H9 (cell line): ENCODE measurements at regions not wholly inside any gene's neighbourhood (a gene's known extent, or its start where the extent isn't known, plus 50 kb on each side); places are given as distances from the start of the nearest gene placed in this dataset.
A peak's percentile ranks its signal among the peaks of the same experiment; 100 is the strongest.

ENCODE experiments used
- DNase-seq: peaks from one replicate; pipeline ENCODE4 v3.0.0-alpha.2; 2017
- H2AFZ ChIP-seq: one replicate; pipeline ENCODE4 v1.6.1; 2013; ENCODE audit warnings: mild to moderate bottlenecking, low read length, control low read depth, moderate library complexity
- H2AK5ac ChIP-seq: 2 replicates; pipeline ENCODE4 v1.6.1; 2013; ENCODE audit warnings: low read length, control low read depth, mixed read lengths; ENCODE audit not compliant: insufficient read length
- H2BK120ac ChIP-seq: one replicate; pipeline ENCODE4 v1.6.1; 2013; ENCODE audit warnings: low read depth, mild to moderate bottlenecking, low read length, control low read depth, inconsistent platforms; ENCODE audit not compliant: poor library complexity, severe bottlenecking
- H2BK12ac ChIP-seq: 2 replicates; pipeline ENCODE4 v1.6.1; 2013; ENCODE audit warnings: low read length, control low read depth, mixed read lengths, low read depth; ENCODE audit not compliant: insufficient read length
- H2BK15ac ChIP-seq: 2 replicates; pipeline ENCODE4 v1.6.1; 2013; ENCODE audit warnings: low read depth, low read length, control low read depth
- H2BK20ac ChIP-seq: one replicate; pipeline ENCODE4 v1.6.1; 2013; ENCODE audit warnings: low read depth, mild to moderate bottlenecking, low read length, control low read depth, inconsistent platforms; ENCODE audit not compliant: poor library complexity, severe bottlenecking
- H2BK5ac ChIP-seq: 2 replicates; pipeline ENCODE4 v1.6.1; 2013; ENCODE audit warnings: low read length, control low read depth, mixed read lengths; ENCODE audit not compliant: insufficient read length
- H3K14ac ChIP-seq: 2 replicates; pipeline ENCODE4 v1.6.1; 2013; ENCODE audit warnings: low read length, control low read depth; ENCODE audit not compliant: insufficient read depth
- H3K18ac ChIP-seq: 2 replicates; pipeline ENCODE4 v1.6.1; 2013; ENCODE audit warnings: low read depth, mild to moderate bottlenecking, mixed read lengths, low read length, control low read depth; ENCODE audit not compliant: insufficient read length
- H3K23ac ChIP-seq: 2 replicates; pipeline ENCODE4 v1.6.1; 2013; ENCODE audit warnings: low read length, control low read depth, mixed read lengths, low read depth; ENCODE audit not compliant: insufficient read length
- H3K23me2 ChIP-seq: 2 replicates; pipeline ENCODE4 v1.6.1; 2013; ENCODE audit warnings: low read depth, mild to moderate bottlenecking, mixed read lengths, low read length, control low read depth; ENCODE audit not compliant: insufficient read length, poor library complexity, severe bottlenecking
- H3K27ac ChIP-seq: 2 replicates; pipeline ENCODE4 v1.5.1; 2013; ENCODE audit warnings: low read length, control low read depth, mixed read lengths, low read depth; ENCODE audit not compliant: insufficient read length
- H3K27me3 ChIP-seq: 2 replicates; pipeline ENCODE4 v1.6.1; 2013; ENCODE audit warnings: low read length, control low read depth, inconsistent platforms; ENCODE audit not compliant: insufficient read depth
- H3K4ac ChIP-seq: 2 replicates; pipeline ENCODE4 v1.6.1; 2013; ENCODE audit warnings: low read depth, mild to moderate bottlenecking, control low read depth, inconsistent platforms, low read length, moderate library complexity
- H3K4me1 ChIP-seq: 2 replicates; pipeline ENCODE4 v1.6.1; 2013; ENCODE audit warnings: low read length, control low read depth, inconsistent platforms; ENCODE audit not compliant: insufficient read depth
- H3K4me2 ChIP-seq: 2 replicates; pipeline ENCODE4 v1.6.1; 2013; ENCODE audit warnings: low read length, control low read depth, mixed read lengths; ENCODE audit not compliant: insufficient read length, insufficient read depth
- H3K56ac ChIP-seq: 2 replicates; pipeline ENCODE4 v1.6.1; 2013; ENCODE audit warnings: low read depth, mild to moderate bottlenecking, mixed read lengths, low read length, control low read depth; ENCODE audit not compliant: insufficient read length
- H3K79me1 ChIP-seq: 2 replicates; pipeline ENCODE4 v1.6.1; 2013; ENCODE audit warnings: low read depth, mild to moderate bottlenecking, moderate library complexity, low read length, control low read depth, inconsistent platforms; ENCODE audit not compliant: insufficient read depth, poor library complexity, severe bottlenecking
- H3K79me2 ChIP-seq: 2 replicates; pipeline ENCODE4 v1.6.1; 2013; ENCODE audit warnings: low read length, control low read depth, inconsistent platforms; ENCODE audit not compliant: insufficient read depth
- H3K9ac ChIP-seq: 2 replicates; pipeline ENCODE4 v1.6.1; 2013; ENCODE audit warnings: low read length, control low read depth, mixed read lengths; ENCODE audit not compliant: insufficient read length; ENCODE audit errors: extremely low read depth
- H3K9me3 ChIP-seq: one replicate; pipeline ENCODE4 v1.6.1; 2013; ENCODE audit warnings: low read depth, low read length, inconsistent platforms; ENCODE audit not compliant: control insufficient read depth
- H3T11ph ChIP-seq: one replicate; pipeline ENCODE4 v1.6.1; 2013; ENCODE audit warnings: mild to moderate bottlenecking, low read length, control low read depth, inconsistent platforms
- H4K20me1 ChIP-seq: one replicate; pipeline ENCODE4 v1.6.1; 2013; ENCODE audit not compliant: control insufficient read depth, insufficient read length, insufficient read depth
- H4K5ac ChIP-seq: 2 replicates; pipeline ENCODE4 v1.6.1; 2013; ENCODE audit warnings: low read depth, mild to moderate bottlenecking, mixed read lengths, low read length, control low read depth; ENCODE audit not compliant: insufficient read length
- H4K8ac ChIP-seq: replicated peaks from 2 replicates; pipeline ENCODE4 v1.6.1; 2013; ENCODE audit warnings: low read length, control low read depth, mixed read lengths, low read depth; ENCODE audit not compliant: insufficient read length
- H4K91ac ChIP-seq: 2 replicates; pipeline ENCODE4 v1.6.1; 2013; ENCODE audit warnings: low read depth, mild to moderate bottlenecking, moderate library complexity, mixed read lengths, low read length, control low read depth; ENCODE audit not compliant: insufficient read length
- H3K27ac Mint-ChIP-seq, 3 experiments: 2 replicates in 2 of 3; 3 replicates in 1 of 3; pipeline ENCODE4 v1.8.0; 2020 to 2021; ENCODE audit warnings: mixed read lengths in 3 of 3, mild to moderate bottlenecking in 1 of 3, moderate library complexity in 1 of 3
- H3K27me3 Mint-ChIP-seq: 2 replicates; pipeline ENCODE4 v1.8.0; 2021; ENCODE audit warnings: low read depth, mild to moderate bottlenecking, moderate library complexity, mixed read lengths
- H3K36me3 Mint-ChIP-seq, 3 experiments: 2 replicates in 2 of 3; 3 replicates in 1 of 3; pipeline ENCODE4 v1.8.0; 2020 to 2021; ENCODE audit warnings: low read depth in 3 of 3, mixed read lengths in 3 of 3; ENCODE audit not compliant: insufficient read depth in 1 of 3
- H3K4me1 Mint-ChIP-seq, 2 experiments: 2 replicates each; pipeline ENCODE4 v1.8.0; 2020; ENCODE audit warnings: mixed read lengths in 2 of 2
- H3K4me3 Mint-ChIP-seq, 2 experiments: 2 replicates in 1 of 2; 3 replicates in 1 of 2; pipeline ENCODE4 v1.8.0; 2020 to 2021; ENCODE audit warnings: mild to moderate bottlenecking in 2 of 2, mixed read lengths in 2 of 2, moderate library complexity in 1 of 2
- H3K9me3 Mint-ChIP-seq, 2 experiments: 2 replicates in 1 of 2; 3 replicates in 1 of 2; pipeline ENCODE4 v1.8.0; 2020; ENCODE audit warnings: mild to moderate bottlenecking in 2 of 2, mixed read lengths in 2 of 2, moderate library complexity in 1 of 2
- CTCF ChIP-seq: fragments of 200-600 bp; sonication (generic); conservative IDR thresholded peaks from 3 replicates; pipeline ENCODE4 v1.8.0; 2021; ENCODE audit warnings: antibody characterized with exemption, mild to moderate bottlenecking
- WGBS: extraction: QIAGEN DNeasy Blood & Tissue Kit; methylation state at CpG from one replicate; pipeline ENCODE4 v1.1.7; 2013; ENCODE audit warnings: missing lambda C conversion rate, low lambda C conversion rate, mixed read lengths; ENCODE audit not compliant: insufficient read length; ENCODE audit errors: extremely low coverage; 5-methylcytosine and 5-hydroxymethylcytosine counted together

GRCh38 chr2:52269696-52270485 lies 1238.0 kb upstream of the NRXN1 start:
- peaks cover 11 to 19% of the 10 kb centered on the region in 2 experiments for H3K9me3 Mint-ChIP-seq
- no peak overlapping the region for H4K5ac ChIP-seq
- H2AK5ac ChIP-seq = no peak overlapping the region
- no peak overlapping the region for H2BK20ac ChIP-seq
- no peak overlapping the region for H3K14ac ChIP-seq
- no peak overlapping the region for H3K4ac ChIP-seq
- H2AFZ ChIP-seq = no peak overlapping the region
- no peaks in the 10 kb centered on the region for H3K79me2 ChIP-seq
- peaks cover 0 to under 1% of the 10 kb centered on the region in 2 experiments; a peak in 2 of 4 replicates for H3K4me1 Mint-ChIP-seq
- H3K9me3 ChIP-seq = no peaks in the 10 kb centered on the region
- no peak overlapping the region for H3K23ac ChIP-seq
- peak overlapping the region in 1 of 3 experiments; percentile 40; a peak in 1 of 7 replicates for H3K27ac Mint-ChIP-seq
- no peak overlapping the region for H3K27ac ChIP-seq
- H3K56ac ChIP-seq = no peak overlapping the region
- no peak overlapping the region for H3T11ph ChIP-seq
- no peak overlapping the region for H3K4me3 Mint-ChIP-seq
- H3K23me2 ChIP-seq = no peaks in the 10 kb centered on the region
- no peak overlapping the region for H3K4me2 ChIP-seq
- H3K79me1 ChIP-seq = no peaks in the 10 kb centered on the region
- no CpG with 5 or more reads among the region's 3 CpGs for WGBS
- H3K27me3 Mint-ChIP-seq = no peaks in the 10 kb centered on the region
- DNase-seq = no peak
- H4K8ac ChIP-seq = no peak overlapping the region
- H3K9ac ChIP-seq = no peak overlapping the region
- H3K27me3 ChIP-seq = no peaks in the 10 kb centered on the region
- no peak overlapping the region for H2BK12ac ChIP-seq
- no peak overlapping the region for H2BK120ac ChIP-seq
- H4K20me1 ChIP-seq = no peaks in the 10 kb centered on the region
- H2BK5ac ChIP-seq = no peak overlapping the region
- TF ChIP-seq CTCF = no peak
- no peaks in the 10 kb centered on the region for H3K4me1 ChIP-seq
- H2BK15ac ChIP-seq = no peak overlapping the region
- peaks cover 6 to 16% (median 9%) of the 10 kb centered on the region in 3 experiments for H3K36me3 Mint-ChIP-seq
- no peak overlapping the region for H3K18ac ChIP-seq
- H4K91ac ChIP-seq = no peak overlapping the region
